ENCODE measurements at regions not wholly inside any gene's neighbourhood (a gene's known extent, or its start where the extent isn't known, plus 50 kb on each side); places are given as distances from the start of the nearest gene placed in this dataset.

DNA sequence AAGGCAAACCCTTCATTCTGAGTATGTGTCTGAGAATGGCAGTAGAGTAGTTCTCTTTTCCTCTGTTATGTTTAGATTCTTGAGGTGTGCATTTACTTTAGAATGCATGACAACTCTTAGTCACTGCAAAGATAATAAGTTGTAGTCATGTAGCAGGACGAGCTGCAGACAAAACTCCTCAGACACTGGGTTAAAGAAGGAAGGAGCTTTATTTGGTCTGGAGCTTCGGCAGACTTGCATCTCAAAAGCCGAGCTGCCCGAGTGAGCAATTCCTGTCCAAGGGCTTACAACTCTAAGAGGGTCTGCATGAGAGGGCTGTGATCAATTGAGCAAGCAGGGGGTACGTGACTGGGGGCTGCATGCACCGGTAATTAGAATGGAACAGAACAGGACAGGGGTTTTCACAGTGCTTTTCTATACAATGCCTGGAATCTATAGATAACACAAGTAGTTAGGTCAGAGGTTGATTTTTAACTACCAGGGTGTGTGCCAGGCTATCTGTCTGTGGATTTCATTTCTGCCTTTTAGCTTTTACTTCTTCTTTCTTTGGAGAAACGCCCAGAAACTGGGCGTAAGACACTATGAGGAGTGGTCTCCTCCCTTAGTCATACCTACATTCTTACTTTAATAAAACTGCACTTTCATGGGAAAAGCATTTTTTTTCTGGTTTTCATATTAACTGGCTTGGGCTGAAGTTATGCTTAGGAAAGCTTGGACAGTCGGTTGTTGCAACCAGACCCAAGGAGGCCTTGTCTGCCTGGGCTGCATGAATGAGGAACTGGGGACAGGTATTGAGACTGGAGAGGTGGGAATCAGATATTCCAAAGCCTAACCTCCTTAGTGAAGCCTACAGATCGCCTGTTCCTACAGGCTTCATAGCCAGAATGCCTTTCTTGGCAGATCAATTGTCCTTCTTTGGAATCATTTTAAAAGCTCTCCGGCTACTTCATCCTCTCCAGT lies 115.1 kb downstream of the RHOU start:
- no peak for DNase-seq

- DNase-seq = no peak
Measured at GRCh38 chr1:228851193-228851592, 115.9 kb downstream of the RHOU start.

DNA sequence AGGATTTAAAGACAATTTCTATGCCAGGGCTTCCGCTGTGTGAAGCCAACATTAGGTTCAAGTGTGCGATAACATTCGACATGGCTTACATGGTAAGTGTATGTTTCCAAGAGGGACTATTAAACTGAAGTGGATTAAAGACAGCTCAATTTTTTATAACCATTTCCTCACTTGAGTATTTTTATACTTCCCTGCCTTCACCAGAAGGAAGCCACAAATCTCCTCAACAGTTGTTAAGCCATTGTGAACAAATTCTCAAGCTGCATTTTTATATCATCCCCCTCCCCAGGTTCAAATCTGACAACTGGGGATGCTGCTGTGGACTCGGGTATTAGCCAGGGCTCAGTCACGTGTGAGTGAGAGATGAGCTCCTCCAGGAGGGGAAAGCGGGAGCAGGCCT lies 116.3 kb downstream of the RHOU start:
- no peak for DNase-seq

GRCh38 chr1:228852024-228852423 lies 116.7 kb downstream of the RHOU start:
- no peak for DNase-seq

GRCh38 chr1:228852511-228853088 lies 117.3 kb downstream of the RHOU start:
- no peak for DNase-seq

GRCh38 chr1:228853191-228853590 lies 117.9 kb downstream of the RHOU start:
- DNase-seq = no peak

- DNase-seq = no peak
Measured at GRCh38 chr1:228853637-228854036, 118.4 kb downstream of the RHOU start.

GRCh38 chr1:228854907-228855306 lies 119.6 kb downstream of the RHOU start:
- no peak for DNase-seq

GRCh38 chr1:228857611-228858010 lies 122.3 kb downstream of the RHOU start:
- no peak for DNase-seq

DNA sequence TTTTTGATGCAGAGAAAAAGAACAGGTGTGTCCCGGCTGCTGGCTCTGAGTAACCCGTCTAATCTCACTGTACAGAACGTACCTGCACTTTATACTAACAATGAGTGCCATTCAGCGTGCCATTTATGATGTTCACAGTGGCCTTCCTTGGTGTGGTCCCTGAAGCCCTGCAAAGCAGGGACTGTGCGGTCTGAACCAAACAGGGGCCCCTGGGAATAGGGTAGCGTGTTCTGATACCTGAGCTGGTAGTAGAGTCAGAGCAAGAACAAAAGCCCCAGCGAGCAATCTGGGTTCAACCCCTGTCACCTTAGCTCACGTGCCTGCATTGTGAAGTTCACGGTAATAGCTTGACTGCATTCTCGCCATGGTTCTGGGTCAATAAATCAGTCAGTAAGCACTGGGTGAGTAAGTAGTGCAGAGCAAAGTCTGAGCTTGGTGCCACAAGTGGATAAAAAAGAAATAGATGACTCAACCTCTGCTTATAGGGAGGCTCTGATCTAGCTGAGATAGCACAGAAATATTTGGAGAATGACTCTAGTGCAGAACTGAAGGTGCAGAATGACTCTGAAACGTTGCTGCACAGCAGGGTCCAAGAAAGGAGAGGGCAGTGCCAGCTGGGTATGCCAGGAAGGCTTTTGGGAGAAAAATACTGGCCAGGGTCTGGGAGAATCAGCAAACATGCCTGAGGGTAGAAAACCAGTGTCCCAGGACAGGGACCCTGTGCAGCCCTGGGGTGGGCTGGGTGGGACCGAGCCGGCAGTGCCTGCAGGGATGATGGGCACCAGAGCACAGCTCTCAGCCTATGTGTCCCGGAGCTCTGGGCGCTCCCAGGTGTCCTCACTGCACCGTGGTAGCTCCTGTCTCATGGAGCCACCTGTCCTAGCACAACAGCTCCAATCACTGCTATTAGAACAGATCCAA lies 125.9 kb downstream of the RHOU start:
- DNase-seq = no peak

- no peak for DNase-seq
Measured at GRCh38 chr1:228861832-228862180, 126.5 kb downstream of the RHOU start.

DNA sequence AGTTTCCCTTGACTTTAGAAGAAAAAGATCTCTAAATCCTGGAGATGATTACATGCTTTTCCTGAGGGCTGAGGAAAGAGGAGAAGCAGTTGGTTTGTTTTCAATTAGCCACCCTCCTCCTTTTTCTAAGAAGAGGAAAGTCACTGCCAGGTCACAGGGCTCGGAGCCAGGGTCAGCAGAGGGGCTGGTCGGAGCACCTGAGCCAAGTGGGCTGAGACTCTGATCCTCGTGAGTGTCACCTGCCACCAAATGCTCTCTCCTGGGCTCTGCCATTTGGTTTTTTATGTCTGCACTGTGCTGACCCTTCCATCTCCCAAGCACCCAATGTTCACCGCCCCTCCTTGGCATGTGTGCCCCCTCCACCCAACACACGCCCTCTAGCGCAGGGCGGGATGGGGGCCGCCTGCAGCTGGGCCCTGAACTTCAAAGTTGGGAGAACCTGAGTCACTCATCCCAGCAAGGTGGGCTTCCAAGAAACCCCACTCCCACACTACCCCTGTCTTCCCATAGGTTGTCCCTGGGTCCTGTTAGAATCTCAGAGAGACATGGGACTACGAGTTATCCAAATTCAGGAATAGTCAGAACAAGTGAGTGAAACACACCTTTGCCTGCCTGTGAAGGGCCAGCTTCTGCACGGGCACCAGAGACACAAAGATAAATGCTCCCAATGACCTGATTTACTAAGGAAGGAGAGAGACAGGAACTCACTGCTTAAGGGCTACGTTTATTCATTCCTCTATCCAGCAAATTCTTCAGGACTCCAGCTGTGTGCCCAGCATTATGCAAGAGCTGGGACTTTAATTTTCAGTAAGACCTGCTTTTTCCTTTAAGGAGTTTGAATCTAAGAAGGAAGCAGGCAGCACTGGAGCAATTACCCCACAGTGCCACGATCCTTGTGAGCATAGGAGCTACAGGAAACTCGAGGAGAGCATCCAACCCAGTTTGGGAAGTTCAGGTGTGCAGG lies 127.5 kb downstream of the RHOU start:
- no peak for DNase-seq

GRCh38 chr1:228863776-228864175 lies 128.5 kb downstream of the RHOU start:
- DNase-seq = no peak

- no peak for DNase-seq
Measured at GRCh38 chr1:228865627-228866330, 130.5 kb downstream of the RHOU start.

GRCh38 chr1:228866468-228866867 lies 131.2 kb downstream of the RHOU start:
- DNase-seq = no peak

GRCh38 chr1:228867108-228867950 lies 132.1 kb downstream of the RHOU start:
- DNase-seq = no peak

DNA sequence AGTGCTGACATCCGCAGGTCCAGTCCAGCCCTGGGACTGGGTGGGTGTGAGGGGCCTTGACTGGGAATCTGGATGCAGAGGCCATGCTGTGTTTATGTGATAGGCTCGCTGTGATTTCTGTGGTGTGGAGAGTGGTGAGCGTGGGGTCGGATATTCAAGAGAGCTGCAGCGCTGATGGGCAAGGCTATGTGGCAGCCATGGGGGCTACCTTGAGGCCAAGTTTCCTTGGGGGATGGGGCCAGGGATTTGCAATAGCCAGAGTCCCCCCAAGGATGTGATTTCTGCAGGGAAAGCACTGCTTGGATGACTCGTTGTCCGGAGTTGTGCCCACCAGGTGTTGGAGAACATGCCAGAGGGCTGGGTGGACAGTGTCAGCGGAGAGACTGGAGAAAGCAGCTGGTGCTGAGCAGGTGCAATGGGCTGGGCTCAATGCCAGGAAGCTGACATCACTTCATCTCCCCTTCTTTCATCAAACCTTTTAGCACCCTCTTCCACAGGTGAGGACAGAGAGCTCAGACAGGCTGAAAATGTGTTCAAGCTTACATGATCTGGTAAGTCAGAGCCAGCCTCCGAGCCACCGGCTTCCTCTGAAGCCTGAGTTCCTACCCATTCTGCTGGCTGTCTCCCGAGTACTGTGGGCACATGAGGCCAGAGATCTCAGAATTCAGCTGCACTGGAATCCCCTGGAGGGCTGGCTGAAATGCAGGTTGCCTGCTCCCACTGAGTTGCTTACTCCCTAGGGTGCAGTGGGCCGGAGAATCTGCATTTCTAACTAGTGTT lies 132.9 kb downstream of the RHOU start:
- no peak for DNase-seq

DNA sequence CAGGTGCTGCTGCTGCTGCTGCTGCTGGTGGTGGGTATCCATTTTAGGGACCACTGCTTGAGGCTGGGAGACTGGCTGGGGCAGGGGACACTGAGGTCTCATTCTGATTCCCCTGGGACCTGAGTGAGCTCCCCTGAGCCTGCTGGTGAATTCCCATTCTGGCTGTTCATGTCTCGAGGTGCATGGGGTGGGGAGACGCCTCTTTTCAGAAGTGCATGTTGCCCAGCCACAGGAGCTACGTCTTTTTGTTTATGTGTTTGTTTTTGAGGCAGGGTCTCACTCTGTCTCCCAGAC lies 133.4 kb downstream of the RHOU start:
- DNase-seq = no peak

DNA sequence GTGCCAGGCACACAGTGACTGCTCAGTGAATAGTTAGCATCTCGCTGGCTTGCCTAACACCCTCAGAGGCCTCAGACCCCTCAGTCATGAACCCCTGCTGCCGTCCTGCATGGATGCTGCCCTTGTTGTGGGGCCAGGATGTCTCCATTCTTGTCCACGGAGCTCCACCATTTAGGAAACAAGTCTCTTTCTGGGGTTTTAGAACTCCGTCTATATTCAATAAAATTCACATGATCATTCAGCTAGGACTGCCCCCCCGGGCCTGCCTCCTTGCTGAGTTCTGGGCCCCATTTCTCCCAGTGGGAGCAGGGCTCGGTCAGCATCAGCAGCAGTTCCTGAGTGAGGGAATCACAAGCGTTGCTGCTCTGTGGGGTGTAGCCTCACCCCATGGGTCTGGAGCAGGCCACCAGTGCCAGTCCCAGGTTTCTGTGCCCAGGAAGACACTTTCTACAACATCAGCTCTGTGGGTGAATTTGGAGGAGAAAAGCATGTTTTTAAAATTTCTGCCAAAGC lies 134.1 kb downstream of the RHOU start:
- DNase-seq = no peak
